ENCODE measurements at regions not wholly inside any gene's neighbourhood (a gene's known extent, or its start where the extent isn't known, plus 50 kb on each side); places are given as distances from the start of the nearest gene placed in this dataset.
A peak's percentile ranks its signal among the peaks of the same experiment; 100 is the strongest.
"Not testable (repeated sequence)": the region's sequence is repeated elsewhere in the genome, so short reads cannot be mapped to it uniquely, and the experiment has no call there.

DNA sequence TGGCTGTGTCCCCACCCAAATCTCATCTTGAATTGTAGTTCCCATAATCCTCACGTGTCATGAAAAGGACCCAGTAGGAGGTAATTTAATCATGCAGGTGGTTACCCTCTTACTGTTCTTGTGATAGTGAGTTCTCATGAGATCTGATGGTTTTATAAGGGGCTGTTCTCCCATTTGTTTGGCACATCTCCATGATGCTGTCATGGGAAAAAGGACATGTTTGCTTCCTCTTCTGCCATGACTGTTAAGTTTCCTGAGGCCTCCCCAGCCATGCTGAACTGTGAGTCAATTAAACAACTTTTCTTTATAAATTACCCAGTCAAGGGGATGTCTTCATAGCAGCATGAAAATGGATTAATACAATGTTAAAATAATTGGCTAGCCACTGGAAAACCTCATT, 243.3 kb upstream of the MKLN1 start:
- H3K4me3 Mint-ChIP-seq, POLR2A ChIA-PET, H3K27ac Mint-ChIP-seq, H3K4me1 Mint-ChIP-seq, CTCF ChIA-PET, H3K27me3 Mint-ChIP-seq, DNase-seq: not testable (repeated sequence)
- Mint-ChIP-seq H3K36me3 (ENCODE audit: low read depth) (peaks cover 33% of the 10 kb centered on the region), H3K9me3 (peaks cover 12% of the 10 kb centered on the region)

DNA sequence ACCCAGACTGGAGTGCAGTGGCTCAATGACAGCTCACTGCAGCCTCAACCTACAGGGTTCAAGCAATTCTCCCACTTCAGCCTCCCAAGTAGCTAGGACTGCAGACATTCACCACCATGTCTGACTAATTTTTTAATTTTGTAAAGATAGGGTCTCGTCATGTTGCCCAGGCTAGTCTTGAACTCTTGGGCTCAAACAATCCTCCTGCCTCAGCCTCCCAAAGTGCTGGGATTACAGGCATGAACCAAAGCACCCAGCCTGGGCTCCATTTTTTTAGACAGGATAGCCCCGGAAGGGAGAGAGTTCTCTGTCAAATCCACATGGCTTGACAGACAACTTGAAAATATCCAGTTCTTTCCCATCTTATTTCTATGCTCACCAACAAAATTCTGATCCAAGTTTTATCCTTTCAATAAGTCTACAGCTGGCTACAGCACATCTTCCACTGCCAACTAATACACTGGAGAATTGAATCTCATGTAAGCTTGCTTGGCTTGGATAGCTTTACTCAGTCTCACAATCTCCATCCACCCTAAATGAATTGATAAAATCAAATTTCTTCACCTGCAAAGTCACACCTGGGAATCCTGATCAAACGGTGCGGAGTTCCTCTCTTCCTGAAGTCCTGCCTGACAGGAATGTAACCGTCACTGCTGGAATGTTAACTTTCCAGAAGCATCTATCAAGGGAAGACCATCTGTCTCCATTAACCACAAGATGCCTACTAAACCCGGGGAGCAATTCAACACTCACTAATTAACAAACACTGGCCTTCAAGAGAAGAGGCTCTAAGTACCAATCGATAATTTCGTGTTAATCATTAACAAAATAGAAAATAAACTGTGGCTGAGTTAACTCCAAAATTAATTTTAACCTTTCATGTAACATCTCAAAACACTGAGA, 239.7 kb upstream of the MKLN1 start:
- DNase-seq = no peak
- Mint-ChIP-seq H3K27ac (no peak overlapping the region), H3K27me3 (no peaks in the 10 kb centered on the region), H3K9me3 (peaks cover 11% of the 10 kb centered on the region), H3K4me1 (peaks cover 7% of the 10 kb centered on the region), H3K36me3 (ENCODE audit: low read depth) (peaks cover 35% of the 10 kb centered on the region), H3K4me3 (no peak overlapping the region)
- ChIA-PET POLR2A (no interaction called here), CTCF (interaction anchor here (0.6 to 1.4 kb wide), 2 partner anchors 18 to 117 kb away, joined by 3 read pairs; no protein-coding TSS in a partner anchor)

DNA sequence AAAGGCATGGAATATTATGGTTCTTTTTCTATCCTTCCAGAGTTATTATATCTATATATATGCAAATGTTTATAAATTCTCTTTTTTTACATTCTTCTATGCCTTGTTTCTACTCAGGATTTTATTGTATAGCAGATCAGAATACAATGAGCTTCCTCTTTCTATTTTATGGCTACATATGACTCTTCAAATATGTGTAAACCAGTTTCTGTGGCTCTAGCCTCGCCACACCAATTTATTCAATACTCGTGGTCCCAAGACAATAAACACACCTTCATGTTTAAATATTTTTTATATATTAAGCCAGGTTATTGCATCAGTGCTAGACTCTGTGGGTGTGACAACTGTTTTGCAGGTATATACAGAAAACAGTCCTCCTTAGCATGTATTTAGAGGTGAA, 237.5 kb upstream of the MKLN1 start:
- no peak for DNase-seq
- Mint-ChIP-seq H3K9me3 (peaks cover 5% of the 10 kb centered on the region), H3K36me3 (ENCODE audit: low read depth) (peaks cover 31% of the 10 kb centered on the region), H3K4me3 (no peak overlapping the region), H3K4me1 (peaks cover 7% of the 10 kb centered on the region), H3K27me3 (no peaks in the 10 kb centered on the region), H3K27ac (no peak overlapping the region)
- POLR2A ChIA-PET = no interaction called here
- CTCF ChIA-PET = interaction anchor here (0.9 to 1.1 kb wide), 2 partner anchors 11 to 17 kb away, joined by 3 read pairs; no protein-coding TSS in a partner anchor

DNA sequence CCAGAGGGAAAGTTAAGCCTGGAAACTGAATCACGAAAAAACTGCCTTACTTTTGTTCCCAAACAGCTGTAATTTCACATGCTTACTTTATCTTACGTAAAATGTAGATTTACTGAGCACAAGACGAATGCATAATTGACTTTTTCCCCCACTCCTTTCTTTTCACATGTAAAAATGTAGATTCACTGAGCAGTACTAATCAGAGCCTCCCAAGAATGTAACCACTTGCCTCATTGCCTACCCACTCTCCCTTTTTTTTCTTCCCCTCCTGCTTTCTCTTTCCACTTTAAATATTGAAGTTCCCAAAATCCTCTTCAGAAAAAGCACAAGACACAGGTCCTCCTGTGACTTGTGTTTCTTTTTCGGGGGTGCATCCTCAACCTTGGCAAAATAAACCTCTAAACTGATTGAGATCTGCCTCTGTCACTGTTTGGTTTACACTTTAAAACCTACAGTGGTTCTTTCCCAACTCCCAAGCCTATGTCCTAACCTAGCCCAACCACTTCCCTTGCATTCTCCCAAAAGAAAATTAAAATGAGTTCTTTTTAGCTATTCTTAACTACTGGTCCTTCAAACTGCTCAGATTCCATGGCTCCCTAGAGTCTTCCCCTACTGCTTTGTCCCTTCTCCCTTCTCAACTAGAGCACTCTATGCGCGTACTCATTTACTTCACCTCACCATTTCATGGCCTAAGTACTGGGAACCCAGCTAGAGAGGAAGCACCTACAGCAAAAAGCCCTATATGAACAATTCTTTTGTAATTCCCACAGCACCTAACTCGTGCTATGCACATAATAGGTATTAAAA, 236.6 kb upstream of the MKLN1 start:
- ChIA-PET POLR2A (no interaction called here), CTCF (interaction anchor here (0.6 kb wide), 1 partner anchor 30 kb away, joined by 4 read pairs; no protein-coding TSS in a partner anchor)
- no peak overlapping the region for H3K27ac Mint-ChIP-seq

DNA sequence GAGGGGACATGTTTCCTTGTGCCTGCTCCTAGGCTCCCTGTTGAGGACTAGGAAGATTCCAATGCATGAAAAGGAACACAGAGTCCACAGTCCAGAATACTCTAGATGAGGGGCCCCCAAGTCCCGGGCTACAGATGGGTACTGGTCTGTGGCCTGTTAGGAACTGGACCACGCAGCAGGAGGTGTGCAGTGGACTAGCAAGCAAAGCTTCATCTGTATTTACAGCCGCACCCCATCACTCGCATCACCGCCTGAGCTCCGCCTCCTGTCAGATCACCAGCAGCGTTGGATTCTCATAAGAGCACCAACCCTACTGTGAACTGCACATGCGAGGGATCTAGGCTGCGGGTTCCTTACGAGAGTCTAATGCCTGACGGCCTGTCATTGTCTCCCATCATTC, 233.0 kb upstream of the MKLN1 start:
- ChIA-PET POLR2A (no interaction called here), CTCF (no interaction called here)
- Mint-ChIP-seq H3K27ac (no peak overlapping the region), H3K27me3 (no peaks in the 10 kb centered on the region), H3K36me3 (ENCODE audit: low read depth) (peaks cover 13% of the 10 kb centered on the region), H3K4me1 (peaks cover 17% of the 10 kb centered on the region), H3K4me3 (no peak overlapping the region), H3K9me3 (no peaks in the 10 kb centered on the region)
- DNase-seq = no peak

More for the DNA sequence above, 236.6 kb upstream of the MKLN1 start:
- no peak for DNase-seq
- no peaks in the 10 kb centered on the region for H3K27me3 Mint-ChIP-seq
- peaks cover 26% of the 10 kb centered on the region for H3K36me3 Mint-ChIP-seq (ENCODE audit: low read depth)
- peaks cover 7% of the 10 kb centered on the region for H3K4me1 Mint-ChIP-seq
- no peak overlapping the region for H3K4me3 Mint-ChIP-seq
- peaks cover 3% of the 10 kb centered on the region for H3K9me3 Mint-ChIP-seq

DNA sequence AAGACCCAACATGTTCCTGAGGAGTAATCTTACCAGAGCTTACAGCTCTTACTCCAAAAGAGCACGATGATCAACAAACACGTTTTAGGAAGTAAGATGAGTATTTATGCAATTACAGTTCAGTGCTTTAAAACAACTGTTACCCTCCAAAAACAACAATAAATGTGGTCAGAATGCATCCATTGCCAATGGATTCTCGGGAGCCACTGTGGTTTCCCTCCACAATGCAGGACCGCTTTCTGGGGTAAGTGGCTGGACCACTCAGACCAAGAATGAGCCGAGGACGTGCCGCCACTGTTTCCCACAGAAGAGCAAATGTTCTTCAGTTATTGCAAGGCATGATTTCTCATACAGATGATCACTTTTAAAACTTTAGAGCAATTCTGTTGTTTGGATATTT, 232.3 kb upstream of the MKLN1 start:
- peaks cover 13% of the 10 kb centered on the region for H3K36me3 Mint-ChIP-seq (ENCODE audit: low read depth)
- H3K27me3 Mint-ChIP-seq = no peaks in the 10 kb centered on the region
- H3K27ac Mint-ChIP-seq = no peak overlapping the region
- POLR2A ChIA-PET = no interaction called here
- H3K4me1 Mint-ChIP-seq = peaks cover 22% of the 10 kb centered on the region
- no peaks in the 10 kb centered on the region for H3K9me3 Mint-ChIP-seq
- DNase-seq = no peak
- CTCF ChIA-PET = no interaction called here
- no peak overlapping the region for H3K4me3 Mint-ChIP-seq

DNA sequence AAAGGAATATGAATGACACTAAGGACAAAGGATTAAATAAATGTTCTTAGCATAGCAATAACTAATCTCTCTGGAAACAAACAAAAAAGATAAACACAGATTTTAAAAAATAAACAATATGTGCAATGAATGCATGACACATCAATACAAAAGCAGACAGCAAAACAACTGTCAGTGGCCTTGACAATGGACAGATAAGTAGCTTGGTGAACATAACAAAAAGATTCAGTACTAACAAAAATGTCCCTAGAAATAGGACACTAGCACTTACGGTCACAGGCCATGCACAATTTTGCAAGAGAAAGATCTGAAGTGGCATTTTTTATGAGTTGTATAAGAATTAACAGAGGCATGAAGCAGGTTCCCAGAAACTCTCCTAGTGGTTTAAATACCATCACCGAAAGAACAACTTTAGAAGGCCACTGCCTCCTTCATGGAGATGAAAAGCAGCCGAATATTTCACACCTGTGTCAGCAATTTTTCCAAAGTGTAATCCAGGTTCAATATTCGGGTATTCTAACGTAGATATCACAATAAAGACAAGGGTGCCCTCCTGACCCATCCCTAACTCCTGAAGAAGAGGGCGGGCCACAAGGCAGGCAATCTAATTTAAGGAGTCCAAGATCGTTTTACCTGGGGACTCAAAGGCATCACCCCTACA, 231.3 kb upstream of the MKLN1 start:
- H3K9me3 Mint-ChIP-seq = no peaks in the 10 kb centered on the region
- peaks cover 13% of the 10 kb centered on the region for H3K36me3 Mint-ChIP-seq (ENCODE audit: low read depth)
- DNase-seq = no peak
- H3K27me3 Mint-ChIP-seq = no peaks in the 10 kb centered on the region
- POLR2A ChIA-PET = no interaction called here
- H3K4me1 Mint-ChIP-seq = peaks cover 21% of the 10 kb centered on the region
- CTCF ChIA-PET = no interaction called here
- H3K27ac Mint-ChIP-seq = no peak overlapping the region
- no peak overlapping the region for H3K4me3 Mint-ChIP-seq

DNA sequence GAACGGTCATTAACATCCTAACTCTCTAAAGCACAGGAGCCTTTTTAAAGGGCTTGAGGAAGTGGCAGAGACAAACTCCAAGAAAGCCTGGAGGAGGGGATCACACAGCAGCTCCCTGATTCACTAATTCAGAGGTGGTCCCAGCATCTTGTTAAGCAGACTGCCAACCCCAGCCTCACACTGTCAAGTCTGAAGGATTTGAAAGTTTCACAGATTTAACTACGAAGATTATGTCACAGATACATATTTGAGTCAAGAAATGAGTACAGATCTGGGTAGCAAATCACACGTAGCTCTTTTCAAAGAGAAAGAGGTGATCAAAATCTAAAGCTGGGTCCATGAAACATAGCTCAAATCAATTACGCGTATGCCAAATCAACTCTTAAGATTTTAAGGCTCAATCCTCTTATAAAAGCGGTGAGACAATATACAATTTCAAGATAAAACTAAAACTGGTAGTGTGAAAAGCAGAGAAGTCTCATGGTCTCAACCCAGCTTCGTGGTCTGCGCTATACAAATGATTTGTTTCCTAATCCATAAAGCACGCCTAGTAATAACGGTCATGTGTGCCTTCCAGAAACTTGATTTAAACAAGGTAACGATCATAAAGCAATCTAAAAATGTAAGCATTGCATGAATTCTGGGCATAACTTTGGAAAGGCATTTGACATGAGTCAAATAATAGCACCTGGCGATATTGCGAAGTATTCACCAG, 229.9 kb upstream of the MKLN1 start:
- peaks cover 21% of the 10 kb centered on the region for H3K36me3 Mint-ChIP-seq (ENCODE audit: low read depth)
- H3K27ac Mint-ChIP-seq = no peak overlapping the region
- H3K4me3 Mint-ChIP-seq = no peak overlapping the region
- POLR2A ChIA-PET = interaction anchor here (0.6 kb wide), 1 partner anchor 417 kb away, joined by 3 read pairs; no protein-coding TSS in a partner anchor
- no peaks in the 10 kb centered on the region for H3K9me3 Mint-ChIP-seq
- H3K4me1 Mint-ChIP-seq = peaks cover 31% of the 10 kb centered on the region
- no peaks in the 10 kb centered on the region for H3K27me3 Mint-ChIP-seq
- no peak for DNase-seq
- CTCF ChIA-PET = no interaction called here

DNA sequence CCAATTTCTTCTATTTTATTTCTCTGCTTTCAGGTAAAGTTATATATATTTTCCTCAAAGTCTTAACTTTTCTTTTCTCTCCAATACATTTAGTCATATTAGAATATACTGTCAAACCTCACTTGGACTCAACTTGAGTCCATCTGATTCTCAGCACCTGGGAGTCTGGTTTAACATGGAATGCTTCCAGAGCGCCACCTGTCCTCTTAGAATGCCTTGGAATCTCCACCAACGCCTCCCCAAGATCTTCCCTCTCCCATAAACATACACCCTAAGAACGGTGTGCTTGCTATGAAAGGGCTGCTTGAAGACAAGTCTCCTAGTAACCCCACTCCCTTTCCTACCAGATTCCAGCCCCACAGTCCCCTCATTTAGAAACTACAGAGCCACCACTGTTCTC, 229.1 kb upstream of the MKLN1 start:
- ChIA-PET CTCF (no interaction called here), POLR2A (no interaction called here)
- DNase-seq = no peak
- Mint-ChIP-seq H3K36me3 (ENCODE audit: low read depth) (peaks cover 21% of the 10 kb centered on the region), H3K27ac (no peak overlapping the region), H3K4me3 (no peak overlapping the region), H3K4me1 (peaks cover 35% of the 10 kb centered on the region), H3K27me3 (no peaks in the 10 kb centered on the region), H3K9me3 (no peaks in the 10 kb centered on the region)

DNA sequence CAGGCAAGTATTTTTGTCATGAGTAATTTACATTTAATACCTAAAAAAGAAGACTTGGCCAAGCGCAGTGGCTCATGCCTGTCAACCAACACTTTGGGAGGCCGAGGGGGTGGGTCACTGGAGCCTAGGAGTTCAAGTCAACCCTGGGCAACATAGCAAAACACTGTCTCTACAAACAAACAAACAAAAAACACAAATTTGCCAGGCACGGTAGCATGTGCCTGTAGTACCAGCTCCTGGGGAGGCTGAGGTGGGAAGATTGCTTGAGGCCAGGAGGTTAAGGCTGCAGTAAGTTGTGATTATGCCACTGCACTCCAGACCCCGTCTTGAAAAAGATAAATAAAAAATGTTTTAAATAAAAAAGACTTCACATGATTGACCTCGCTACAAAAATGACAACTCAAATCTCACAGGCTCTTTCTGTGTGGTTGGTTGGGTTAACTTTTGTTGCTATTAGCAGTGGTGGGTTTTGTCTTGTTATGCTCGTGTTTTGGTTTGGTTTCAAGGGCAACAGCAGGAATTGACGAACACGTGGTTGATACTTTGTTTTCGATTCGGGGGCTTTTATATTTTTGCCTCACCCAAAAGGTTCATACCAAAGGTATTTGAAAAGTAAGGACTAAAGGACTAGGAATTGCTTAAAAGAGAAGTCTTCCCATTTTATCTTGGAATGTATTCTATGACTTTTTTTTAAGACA, 227.2 kb upstream of the MKLN1 start:
- ChIA-PET POLR2A (no interaction called here), CTCF (no interaction called here)
- Mint-ChIP-seq H3K9me3 (no peaks in the 10 kb centered on the region), H3K27ac (peak overlapping the region; percentile 63), H3K36me3 (ENCODE audit: low read depth) (peaks cover 26% of the 10 kb centered on the region), H3K4me1 (peaks cover 54% of the 10 kb centered on the region), H3K4me3 (no peak overlapping the region), H3K27me3 (no peaks in the 10 kb centered on the region)
- no peak for DNase-seq

DNA sequence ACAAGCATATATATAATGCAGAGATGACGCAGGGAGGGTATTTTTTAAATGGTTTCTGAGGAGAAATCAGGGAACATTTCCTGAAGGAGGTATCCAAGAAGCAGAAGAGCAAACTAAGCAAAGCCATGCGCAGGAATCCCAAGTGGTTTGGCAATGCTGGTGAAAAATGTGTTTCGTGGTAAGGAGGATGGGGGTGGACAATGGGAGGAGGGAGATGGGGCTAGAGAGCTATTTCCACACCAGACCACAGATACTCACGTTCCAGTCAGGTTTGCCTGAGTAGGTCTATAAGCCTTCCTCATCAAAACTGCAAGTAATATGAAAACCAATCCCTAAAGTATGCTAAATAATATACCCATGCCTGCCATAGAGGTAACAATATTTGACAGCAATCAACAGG, 223.7 kb upstream of the MKLN1 start:
- DNase-seq = no peak
- peaks cover 32% of the 10 kb centered on the region for H3K36me3 Mint-ChIP-seq (ENCODE audit: low read depth)
- no peak overlapping the region for H3K4me3 Mint-ChIP-seq
- no peak overlapping the region for H3K27ac Mint-ChIP-seq
- peaks cover 57% of the 10 kb centered on the region for H3K4me1 Mint-ChIP-seq
- ChIA-PET CTCF (interaction anchor here (0.7 to 2.2 kb wide), 4 partner anchors 35 to 207 kb away, joined by 3 to 6 read pairs (median 4); no protein-coding TSS in a partner anchor), POLR2A (interaction anchor here (0.6 kb wide), 1 partner anchor 190 kb away, joined by 8 read pairs; no protein-coding TSS in a partner anchor)
- no peaks in the 10 kb centered on the region for H3K27me3 Mint-ChIP-seq
- H3K9me3 Mint-ChIP-seq = no peaks in the 10 kb centered on the region

Data from activated CD4-positive, alpha-beta T cell treated with anti-CD3 and anti-CD28 coated beads, Interleukin-2, amount 10 ng/mL, durations not matched to agents 7 days and 5 days (primary cell).